Activated CD8-positive, alpha-beta memory T cell treated with anti-CD3 and anti-CD28 coated beads for 36 hours (primary cell): ENCODE measurements at regions not wholly inside any gene's neighbourhood (a gene's known extent, or its start where the extent isn't known, plus 50 kb on each side); places are given as distances from the start of the nearest gene placed in this dataset.

Source experiments
- CTCF ChIA-PET: fragments of 350-600 bp; sonication (Branson Sonifier 250); formaldehyde crosslinking; loops from one replicate; lab custom pipeline; 2021; ENCODE audit warnings: antibody characterized with exemption; lab: Charles Lee
- POLR2A ChIA-PET: fragments of 350-600 bp; sonication (Branson Sonifier 250); formaldehyde crosslinking; loops from one replicate; lab custom pipeline; 2021; ENCODE audit warnings: antibody characterized with exemption; lab: Charles Lee

GRCh38 chr16:63612462-63613227 lies 1509.2 kb downstream of the CDH11 start:
- ChIA-PET CTCF (no interaction called here), POLR2A (no interaction called here)

GRCh38 chr16:63606778-63607177 lies 1515.1 kb downstream of the CDH11 start:
- CTCF ChIA-PET = no interaction called here
- POLR2A ChIA-PET = no interaction called here

GRCh38 chr16:63602206-63602927 lies 1519.5 kb downstream of the CDH11 start:
- POLR2A ChIA-PET = no interaction called here

DNA sequence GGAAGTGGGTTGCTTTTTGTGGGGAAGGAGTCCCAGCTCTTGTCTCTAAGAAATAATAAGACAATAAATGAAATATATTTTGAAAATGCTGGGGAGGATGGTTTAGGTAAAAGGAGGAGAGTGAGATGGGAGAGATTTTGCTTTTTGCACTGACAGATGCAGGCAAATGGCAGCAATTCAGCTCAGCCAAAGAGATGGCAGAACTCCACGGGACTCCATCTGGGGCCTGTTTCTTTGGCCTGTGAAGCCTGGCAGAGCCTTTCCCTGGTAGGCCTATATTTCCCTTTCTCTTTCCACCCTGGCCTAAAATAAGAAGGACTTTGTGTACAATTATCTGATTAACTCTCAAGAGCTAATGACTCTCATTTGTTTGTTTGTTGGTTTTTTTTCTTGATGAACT lies 1525.1 kb downstream of the CDH11 start:
- ChIA-PET CTCF (no interaction called here), POLR2A (no interaction called here)

More at GRCh38 chr16:63602206-63602927, 1519.5 kb downstream of the CDH11 start:
- CTCF ChIA-PET = no interaction called here

DNA sequence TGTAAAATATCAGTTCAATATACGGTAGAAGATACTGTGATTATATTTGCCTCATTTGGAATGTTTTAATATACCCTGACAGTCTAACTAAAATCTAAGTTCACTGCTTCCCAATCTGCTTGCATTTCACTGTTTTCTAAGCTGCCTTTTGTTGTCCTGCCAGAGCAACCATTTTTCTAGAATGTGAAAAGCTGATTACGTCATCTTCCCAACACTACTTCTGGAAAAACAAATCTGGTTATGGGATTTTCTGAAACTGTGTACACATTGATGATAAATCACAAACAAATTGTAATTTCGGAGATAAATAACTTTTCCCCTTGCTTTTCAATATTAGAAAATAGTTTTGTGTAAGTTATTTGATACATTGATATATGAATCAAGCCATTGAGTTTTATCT lies 1529.0 kb downstream of the CDH11 start:
- ChIA-PET CTCF (no interaction called here), POLR2A (no interaction called here)

GRCh38 chr16:63581570-63581969 lies 1540.3 kb downstream of the CDH11 start:
- POLR2A ChIA-PET = no interaction called here
- CTCF ChIA-PET = no interaction called here

GRCh38 chr16:63578791-63579190 lies 1542.6 kb upstream of the CDH8 start:
- CTCF ChIA-PET = no interaction called here

GRCh38 chr16:63577891-63578290 lies 1541.7 kb upstream of the CDH8 start:
- ChIA-PET CTCF (no interaction called here), POLR2A (no interaction called here)

More at GRCh38 chr16:63578791-63579190, 1542.6 kb upstream of the CDH8 start:
- POLR2A ChIA-PET = no interaction called here

DNA sequence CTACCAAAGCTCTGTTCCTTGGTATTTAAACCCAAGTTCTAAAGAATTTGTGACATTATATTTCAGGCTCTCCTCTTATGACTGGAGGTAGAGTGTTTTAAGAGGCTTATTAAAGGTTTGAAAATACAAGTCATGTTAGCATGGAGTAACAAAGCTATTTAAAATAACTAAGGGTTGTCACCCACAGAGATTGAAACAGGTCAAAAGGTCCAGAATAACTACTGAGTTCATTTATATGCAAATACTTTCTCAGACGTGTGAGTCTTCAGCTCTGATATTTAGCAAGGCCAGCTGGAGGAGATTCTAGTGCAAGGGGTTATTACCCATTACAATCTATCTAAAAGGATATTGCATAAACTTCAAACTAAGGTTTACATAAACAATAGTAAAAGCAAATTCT lies 1538.8 kb upstream of the CDH8 start:
- CTCF ChIA-PET = no interaction called here
- POLR2A ChIA-PET = no interaction called here

GRCh38 chr16:63568164-63568563 lies 1531.9 kb upstream of the CDH8 start:
- POLR2A ChIA-PET = no interaction called here
- CTCF ChIA-PET = no interaction called here

- CTCF ChIA-PET = no interaction called here
- POLR2A ChIA-PET = no interaction called here
Observed at GRCh38 chr16:63563819-63564505, 1527.7 kb upstream of the CDH8 start.

DNA sequence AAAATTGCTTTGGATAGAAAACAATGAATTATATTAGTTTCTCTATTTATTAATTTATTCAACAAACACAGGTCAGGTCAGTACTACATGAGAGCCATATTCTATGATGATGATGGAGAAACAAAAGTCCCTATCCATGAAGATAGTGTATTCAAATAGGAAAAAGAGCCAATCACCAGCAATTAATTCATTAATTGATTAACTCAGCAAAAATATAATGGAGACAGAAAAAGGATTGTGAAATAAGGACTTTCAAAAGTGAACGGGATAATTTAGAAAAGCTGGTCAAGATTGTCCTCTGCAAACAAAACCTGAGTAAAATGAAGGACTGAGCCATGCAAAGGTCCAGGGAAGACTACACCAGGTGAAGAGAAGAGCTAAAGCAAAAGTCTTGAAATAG lies 1517.7 kb upstream of the CDH8 start:
- CTCF ChIA-PET = no interaction called here
- POLR2A ChIA-PET = no interaction called here

DNA sequence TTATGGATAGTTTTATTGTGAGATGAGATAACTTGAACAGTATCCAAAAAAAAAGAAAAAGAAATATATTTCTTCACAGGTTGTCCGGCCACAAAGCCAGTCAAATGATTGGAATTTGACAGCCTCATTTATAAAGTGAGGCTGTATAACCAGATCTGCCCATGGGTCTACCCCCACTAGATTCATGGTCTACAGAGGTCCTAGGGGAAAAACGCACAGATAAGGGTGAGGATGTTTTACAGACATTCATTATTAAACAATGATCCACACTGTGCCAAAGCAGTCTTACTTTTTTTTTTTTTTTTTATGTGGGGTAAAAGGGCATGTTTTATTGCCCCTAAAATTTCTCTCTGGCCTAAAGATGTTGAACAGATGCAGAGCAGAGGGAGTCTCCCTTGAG lies 1503.0 kb upstream of the CDH8 start:
- CTCF ChIA-PET = no interaction called here
- POLR2A ChIA-PET = no interaction called here

DNA sequence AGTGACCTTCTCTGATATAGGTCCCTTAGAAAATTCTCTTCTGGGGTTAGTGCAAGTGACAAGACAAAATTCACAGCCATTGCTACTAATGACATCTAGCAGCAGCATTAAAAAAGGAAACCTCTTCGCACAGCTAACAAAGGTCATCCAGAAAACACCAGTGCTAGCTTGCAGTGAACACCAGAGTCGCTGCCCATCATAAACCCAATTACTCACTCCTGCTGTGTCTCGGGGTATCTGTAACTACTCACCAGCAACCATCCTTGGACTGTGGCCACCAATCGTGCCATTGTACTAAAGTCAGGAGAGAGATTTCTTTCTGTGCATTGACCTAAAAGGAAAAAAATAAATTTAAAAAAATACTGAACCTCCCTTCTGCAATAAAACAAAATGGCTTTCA lies 1494.7 kb upstream of the CDH8 start:
- ChIA-PET POLR2A (no interaction called here), CTCF (no interaction called here)

- ChIA-PET CTCF (no interaction called here), POLR2A (no interaction called here)
Observed at GRCh38 chr16:63530208-63530607, 1494.0 kb upstream of the CDH8 start.

DNA sequence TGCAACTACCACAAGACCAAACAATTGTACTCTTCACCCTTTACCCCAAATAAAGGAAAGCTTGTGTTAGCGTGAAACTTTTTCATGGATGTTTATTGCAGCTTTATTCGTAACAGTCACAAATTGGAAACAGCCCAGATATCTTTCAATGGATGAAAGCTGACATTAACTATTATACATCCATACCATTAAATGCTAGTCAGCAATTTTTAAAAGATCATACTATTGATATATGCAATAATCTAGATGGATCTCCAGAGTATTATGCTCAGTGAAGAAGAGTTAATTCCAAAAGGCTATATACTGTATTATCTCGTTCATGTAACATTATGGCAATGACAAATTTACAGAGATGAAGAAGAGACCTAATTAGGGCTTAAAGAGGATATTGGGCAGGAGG lies 1491.2 kb upstream of the CDH8 start:
- ChIA-PET POLR2A (no interaction called here), CTCF (no interaction called here)

DNA sequence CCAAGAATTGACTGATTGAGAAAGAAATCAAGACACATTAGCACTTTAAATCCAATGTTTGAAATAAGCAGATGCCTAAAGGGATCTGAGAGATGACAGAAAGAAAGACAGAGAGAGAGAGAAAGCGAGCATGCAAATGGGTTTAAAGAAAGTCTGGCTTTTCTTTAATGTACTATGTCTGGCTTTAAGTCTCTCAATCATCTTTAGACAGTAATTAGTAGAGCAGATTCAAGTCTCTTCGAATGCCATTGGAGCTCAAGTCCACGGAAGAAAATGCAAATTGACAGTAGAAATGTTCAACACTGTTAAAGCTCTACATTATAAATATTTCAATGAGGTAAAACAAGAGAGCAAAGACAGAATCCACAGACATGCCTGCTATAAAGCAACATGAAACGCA lies 1480.2 kb upstream of the CDH8 start:
- CTCF ChIA-PET = no interaction called here
- POLR2A ChIA-PET = no interaction called here

DNA sequence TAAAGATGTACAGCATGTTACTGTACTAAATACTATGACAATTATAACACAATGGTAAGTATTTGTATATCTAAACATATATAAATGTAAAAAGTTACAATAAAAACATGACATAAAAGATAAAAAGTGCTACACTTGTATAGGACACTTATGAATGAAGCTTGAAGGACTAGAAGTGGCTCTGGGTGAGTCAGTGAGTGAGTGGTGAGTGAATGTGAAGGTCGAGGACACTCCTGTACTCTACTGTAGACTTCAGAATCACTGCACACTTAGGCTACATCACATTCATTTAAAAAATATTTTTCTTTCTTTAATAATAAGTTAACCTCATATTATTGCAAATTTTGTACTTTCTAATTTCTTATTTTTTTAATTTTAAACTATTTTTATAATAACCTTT lies 1476.7 kb upstream of the CDH8 start:
- POLR2A ChIA-PET = no interaction called here
- CTCF ChIA-PET = no interaction called here

GRCh38 chr16:63497408-63497807 lies 1461.2 kb upstream of the CDH8 start:
- POLR2A ChIA-PET = no interaction called here
- CTCF ChIA-PET = no interaction called here

- CTCF ChIA-PET = no interaction called here
- POLR2A ChIA-PET = no interaction called here
Observed at GRCh38 chr16:63496282-63496681, 1460.0 kb upstream of the CDH8 start.

DNA sequence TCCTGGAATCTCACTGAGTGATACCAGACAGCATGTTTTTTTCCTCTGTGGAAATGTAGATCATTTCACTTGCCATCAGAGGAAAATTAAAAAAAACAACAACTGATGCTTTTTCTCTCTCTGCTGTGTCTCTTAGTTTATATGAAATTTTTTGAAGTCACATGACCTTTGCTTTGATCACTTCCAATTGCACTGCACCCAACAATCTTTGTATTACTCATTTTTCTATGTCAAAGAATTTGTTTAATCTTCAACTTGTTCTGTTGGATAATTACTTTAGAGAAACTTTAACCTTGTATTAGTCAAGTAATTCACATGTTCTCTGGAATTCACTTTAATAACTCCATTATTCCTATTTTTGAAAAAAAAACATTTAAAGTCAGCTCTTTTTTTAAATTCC lies 1452.7 kb upstream of the CDH8 start:
- CTCF ChIA-PET = no interaction called here
- POLR2A ChIA-PET = no interaction called here
